ENCODE measurements at regions not wholly inside any gene's neighbourhood (a gene's known extent, or its start where the extent isn't known, plus 50 kb on each side); places are given as distances from the start of the nearest gene placed in this dataset.

- no peak for TF ChIP-seq RFX5 (IDR thresholded peaks at IDR 0.05)
- TF ChIP-seq BHLHE40 (IDR thresholded peaks at IDR 0.05; ENCODE audit: low read depth, low read length), result no peak
- no peak for TF ChIP-seq ZFP36 (IDR thresholded peaks at IDR 0.05; ENCODE audit: borderline replicate concordance, partially characterized antibody)
- TF ChIP-seq, protein P1, sequence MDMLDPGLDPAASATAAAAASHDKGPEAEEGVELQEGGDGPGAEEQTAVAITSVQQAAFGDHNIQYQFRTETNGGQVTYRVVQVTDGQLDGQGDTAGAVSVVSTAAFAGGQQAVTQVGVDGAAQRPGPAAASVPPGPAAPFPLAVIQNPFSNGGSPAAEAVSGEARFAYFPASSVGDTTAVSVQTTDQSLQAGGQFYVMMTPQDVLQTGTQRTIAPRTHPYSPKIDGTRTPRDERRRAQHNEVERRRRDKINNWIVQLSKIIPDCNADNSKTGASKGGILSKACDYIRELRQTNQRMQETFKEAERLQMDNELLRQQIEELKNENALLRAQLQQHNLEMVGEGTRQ (IDR thresholded peaks at IDR 0.05), result no peak
- TF ChIP-seq JUNB (IDR thresholded peaks at IDR 0.05), result no peak
Observed at GRCh38 chr6:167547751-167548150, 222.9 kb downstream of the TTLL2 start (continued).

GRCh38 chr6:167548451-167548850 lies 223.6 kb downstream of the TTLL2 start:
- 100% methylated on average over 2 of the region's 5 CpGs for WGBS (ENCODE audit: missing lambda C conversion rate)
- H3K4me1 ChIP-seq, result peaks cover 2% of the 10 kb centered on the region; the same call in 1 of the 3 replicates
- no peak overlapping the region for H3K4me3 ChIP-seq
- H3K27ac ChIP-seq, result no peak overlapping the region
- POLR2A ChIA-PET, result no interaction called here
- CTCF ChIA-PET, result no interaction called here
- DNase-seq (ENCODE audit: low read depth in 1 of 2, low spot score in 1 of 2) (no peak), ATAC-seq (no peak), FAIRE-seq (no peak)
- H3K4me2 ChIP-seq, result no peak overlapping the region
- H3K9me3 ChIP-seq, result no peaks in the 10 kb centered on the region
- TF ChIP-seq SREBF2 (IDR thresholded peaks at IDR 0.05), result no peak
- TF ChIP-seq HEYL (CRISPR knock-in tag; IDR thresholded peaks at IDR 0.05), result no peak
- TF ChIP-seq PBX3 (IDR thresholded peaks at IDR 0.05), result no peak
- no peak for TF ChIP-seq FOSL2 (IDR thresholded peaks at IDR 0.05)
- no peak for TF ChIP-seq FOSL2 (CRISPR knock-in tag; IDR thresholded peaks at IDR 0.05)
- TF ChIP-seq, protein P2, sequence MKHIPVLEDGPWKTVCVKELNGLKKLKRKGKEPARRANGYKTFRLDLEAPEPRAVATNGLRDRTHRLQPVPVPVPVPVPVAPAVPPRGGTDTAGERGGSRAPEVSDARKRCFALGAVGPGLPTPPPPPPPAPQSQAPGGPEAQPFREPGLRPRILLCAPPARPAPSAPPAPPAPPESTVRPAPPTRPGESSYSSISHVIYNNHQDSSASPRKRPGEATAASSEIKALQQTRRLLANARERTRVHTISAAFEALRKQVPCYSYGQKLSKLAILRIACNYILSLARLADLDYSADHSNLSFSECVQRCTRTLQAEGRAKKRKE (CRISPR knock-in tag; IDR thresholded peaks at IDR 0.05; ENCODE audit: low read depth), result no peak

GRCh38 chr6:167549213-167549612 lies 224.3 kb downstream of the TTLL2 start:
- no peak for FAIRE-seq
- 47% methylated on average over 9 of the region's 9 CpGs for WGBS (ENCODE audit: missing lambda C conversion rate)
- CTCF ChIA-PET, result no interaction called here

DNA sequence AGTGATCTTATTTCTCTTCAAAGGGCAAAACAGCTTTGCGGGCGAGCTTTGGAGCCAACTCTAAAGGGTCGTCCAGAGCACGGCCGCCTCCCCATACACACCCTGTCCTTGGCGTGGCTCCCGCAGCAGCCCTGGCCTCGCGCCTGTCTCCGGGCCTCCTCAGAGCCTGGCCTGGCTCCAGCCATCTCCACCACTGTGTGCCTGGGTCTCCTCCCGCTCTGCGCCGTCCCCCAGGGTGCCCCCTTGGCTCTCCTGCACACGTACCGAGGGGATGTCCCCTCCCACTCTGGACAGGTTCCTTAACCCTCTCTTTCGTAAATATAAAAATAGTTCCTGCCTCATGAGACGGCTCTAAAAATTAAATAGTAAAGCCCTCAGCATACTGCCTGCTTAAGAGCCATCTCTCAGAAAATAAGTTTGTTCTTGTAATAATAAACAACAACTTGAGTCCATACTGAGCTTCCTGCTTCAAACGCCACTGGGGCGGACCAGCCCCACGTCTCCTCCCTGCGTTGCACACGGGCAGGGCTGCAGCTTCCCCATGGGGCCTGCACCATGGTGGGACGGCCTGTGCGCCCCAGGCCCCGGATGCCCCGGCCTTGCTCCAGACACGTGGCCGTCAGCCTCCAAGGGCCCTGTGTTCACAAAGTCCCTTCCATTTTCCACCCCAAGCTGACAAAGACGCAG lies 226.2 kb downstream of the TTLL2 start:
- ChIA-PET CTCF (no interaction called here), POLR2A (no interaction called here)
- H3K4me1 ChIP-seq, result peaks cover 2% of the 10 kb centered on the region; the same call in 1 of the 3 replicates
- TF ChIP-seq BCL3 (IDR thresholded peaks at IDR 0.05) (no peak), SREBF2 (IDR thresholded peaks at IDR 0.05) (no peak), FOXS1 (CRISPR knock-in tag; IDR thresholded peaks at IDR 0.05) (no peak), KDM1A (IDR thresholded peaks at IDR 0.05; ENCODE audit: low read depth) (no peak), ELK1 (IDR thresholded peaks at IDR 0.05; ENCODE audit: low read depth, low read length) (no peak)
- TF ChIP-seq, protein P3, sequence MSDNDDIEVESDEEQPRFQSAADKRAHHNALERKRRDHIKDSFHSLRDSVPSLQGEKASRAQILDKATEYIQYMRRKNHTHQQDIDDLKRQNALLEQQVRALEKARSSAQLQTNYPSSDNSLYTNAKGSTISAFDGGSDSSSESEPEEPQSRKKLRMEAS (IDR thresholded peaks at IDR 0.05), result no peak
- no peak overlapping the region for H3K4me2 ChIP-seq
- DNase-seq (ENCODE audit: low read depth in 1 of 2, low spot score in 1 of 2), result no peak
- WGBS (ENCODE audit: missing lambda C conversion rate), result 71% methylated on average over 25 of the region's 29 CpGs
- H3K9me3 ChIP-seq, result no peaks in the 10 kb centered on the region
- ATAC-seq, result no peak
- H3K4me3 ChIP-seq, result no peak overlapping the region
- FAIRE-seq, result no peak
- H3K27ac ChIP-seq, result no peak overlapping the region

More at GRCh38 chr6:167549213-167549612, 224.3 kb downstream of the TTLL2 start:
- TF ChIP-seq GATA3 (IDR thresholded peaks at IDR 0.05; ENCODE audit: borderline replicate concordance) (no peak), MAZ (IDR thresholded peaks at IDR 0.05; ENCODE audit: borderline replicate concordance, low read depth, low read length) (no peak), ZSCAN20 (CRISPR knock-in tag; IDR thresholded peaks at IDR 0.05) (no peak), RCOR1 (IDR thresholded peaks at IDR 0.05; ENCODE audit: low read depth, low read length) (no peak), MAFK (IDR thresholded peaks at IDR 0.05; ENCODE audit: partially characterized antibody) (no peak), MYC (IDR thresholded peaks at IDR 0.05; ENCODE audit: borderline replicate concordance, low read length) (no peak), CHD4 (IDR thresholded peaks at IDR 0.05; ENCODE audit: borderline replicate concordance) (no peak), NR3C1 (IDR thresholded peaks at IDR 0.05) (no peak), EHF (CRISPR knock-in tag; IDR thresholded peaks at IDR 0.05) (no peak), HOXB5 (CRISPR knock-in tag; IDR thresholded peaks at IDR 0.05) (no peak), JUN (IDR thresholded peaks at IDR 0.05) (no peak), ESRRA (IDR thresholded peaks at IDR 0.05; ENCODE audit: borderline replicate concordance, low read length) (no peak), CBX2 (IDR thresholded peaks at IDR 0.05; ENCODE audit: borderline replicate concordance, low read depth) (no peak), NPAS2 (CRISPR knock-in tag; IDR thresholded peaks at IDR 0.05; ENCODE audit: borderline replicate concordance) (no peak), HOXB13 (CRISPR knock-in tag; IDR thresholded peaks at IDR 0.05; ENCODE audit: low read depth) (no peak)
- TF ChIP-seq, protein P1 (IDR thresholded peaks at IDR 0.05), result no peak
- POLR2A ChIA-PET, result no interaction called here
- H3K27ac ChIP-seq, result no peak overlapping the region
- peaks cover 2% of the 10 kb centered on the region; the same call in 1 of the 3 replicates for H3K4me1 ChIP-seq
- ATAC-seq (no peak), DNase-seq (ENCODE audit: low read depth in 1 of 2, low spot score in 1 of 2) (no peak)
- H3K9me3 ChIP-seq, result no peaks in the 10 kb centered on the region
- H3K4me3 ChIP-seq, result no peak overlapping the region
- H3K4me2 ChIP-seq, result no peak overlapping the region

All from A549 (cell line).